HEK293T (cell line): ENCODE measurements at regions not wholly inside any gene's neighbourhood (a gene's known extent, or its start where the extent isn't known, plus 50 kb on each side); places are given as distances from the start of the nearest gene placed in this dataset.

ENCODE experiments used
- BHLHE40 ChIP-seq: fragments of 450-650 bp; IDR thresholded peaks from 2 replicates; pipeline ENCODE4 v1.6.1; 2016; ENCODE audit warnings: mild to moderate bottlenecking, moderate library complexity, borderline replicate concordance
- CTBP1 ChIP-seq: fragments of 450-650 bp; IDR thresholded peaks from 2 replicates; pipeline ENCODE4 v1.6.1; 2016; ENCODE audit warnings: borderline replicate concordance
- FOXA1 ChIP-seq: fragments of 450-650 bp; IDR thresholded peaks from 2 replicates; pipeline ENCODE4 v1.6.1; 2016; ENCODE audit warnings: mild to moderate bottlenecking
- L3MBTL2 ChIP-seq: fragments of 450-650 bp; conservative IDR thresholded peaks from 2 replicates; pipeline ENCODE4 v1.6.1; 2016; ENCODE audit warnings: mild to moderate bottlenecking
- SP1 ChIP-seq: fragments of 450-650 bp; IDR thresholded peaks from 2 replicates; pipeline ENCODE4 v1.6.1; 2017
- SUZ12 ChIP-seq: fragments of 450-650 bp; IDR thresholded peaks from 2 replicates; pipeline ENCODE4 v1.6.1; 2016; ENCODE audit warnings: mild to moderate bottlenecking

- TF ChIP-seq L3MBTL2: no peak
- TF ChIP-seq SP1: no peak
- no peak for TF ChIP-seq FOXA1
- TF ChIP-seq SUZ12: no peak
- no peak for TF ChIP-seq CTBP1
- TF ChIP-seq BHLHE40: no peak
Measured at GRCh38 chr4:54371173-54371572, 142.1 kb downstream of the PDGFRA start.
